IMR-90 (cell line): ENCODE measurements at regions not wholly inside any gene's neighbourhood (a gene's known extent, or its start where the extent isn't known, plus 50 kb on each side); places are given as distances from the start of the nearest gene placed in this dataset.

ENCODE experiments used
- ATAC-seq: fragments of 200-7000 bp; cut with Tn5 transposase; 2 replicates; pipeline ENCODE4 v1.9.1; 2020; ENCODE audit warnings: low read depth, mild to moderate bottlenecking, moderate library complexity
- BruUV-seq: library from RNA; stranded (reverse); fragments of 400-500 nt; replicated peaks from 2 replicates; lab custom pipeline; 2021; lab: Mats Ljungman, UMichigan
- CTCF ChIA-PET: fragments of 300-600 bp; formaldehyde crosslinking; extraction: SDS; loops from one replicate; lab custom pipeline; 2021; ENCODE audit warnings: antibody characterized with exemption; lab: Yijun Ruan, JAX
- POLR2A ChIA-PET: fragments of 300-600 bp; sonication (Branson Sonifier 250); formaldehyde crosslinking; loops from one replicate; lab custom pipeline; 2022; ENCODE audit warnings: antibody characterized with exemption; ENCODE audit not compliant: unreplicated experiment; lab: Charles Lee
- DNase-seq: peaks from one replicate; pipeline ENCODE4 v3.0.0; 2013
- H2AFZ ChIP-seq: replicated peaks from 2 replicates; pipeline ENCODE3; 2013; ENCODE audit warnings: low read length, mild to moderate bottlenecking; ENCODE audit not compliant: poor library complexity
- H2AK5ac ChIP-seq: 2 replicates; pipeline ENCODE4 v1.6.1; 2013; ENCODE audit warnings: low read depth, low read length, inconsistent platforms
- H2AK9ac ChIP-seq: replicated peaks from 2 replicates; pipeline ENCODE3; 2013; ENCODE audit warnings: mild to moderate bottlenecking, low read depth, low read length, moderate library complexity; ENCODE audit not compliant: poor library complexity
- H2BK120ac ChIP-seq: 2 replicates; pipeline ENCODE4 v1.6.1; 2013; ENCODE audit warnings: low read depth, low read length, inconsistent platforms
- H2BK15ac ChIP-seq: 3 replicates; pipeline ENCODE4 v1.6.1; 2013; ENCODE audit warnings: low read depth, low read length, inconsistent platforms
- H2BK20ac ChIP-seq: 2 replicates; pipeline ENCODE4 v1.6.1; 2013; ENCODE audit warnings: low read depth, mild to moderate bottlenecking, inconsistent platforms, low read length, moderate library complexity
- H2BK5ac ChIP-seq: 2 replicates; pipeline ENCODE4 v1.6.1; 2013; ENCODE audit warnings: mild to moderate bottlenecking, low read depth, low read length, inconsistent platforms; ENCODE audit not compliant: poor library complexity, severe bottlenecking
- H3K14ac ChIP-seq: replicated peaks from 2 replicates; pipeline ENCODE4 v1.6.1; 2013; ENCODE audit warnings: low read depth, low read length, inconsistent platforms
- H3K18ac ChIP-seq: 2 replicates; pipeline ENCODE4 v1.6.1; 2013; ENCODE audit warnings: low read depth, low read length, control low read depth
- H3K23ac ChIP-seq: 2 replicates; pipeline ENCODE4 v1.6.1; 2013; ENCODE audit warnings: low read depth, low read length, inconsistent platforms
- H3K27ac ChIP-seq: 2 replicates; pipeline ENCODE4 v1.5.1; 2013; ENCODE audit warnings: mild to moderate bottlenecking, control low read depth, low read length; ENCODE audit not compliant: insufficient read depth
- H3K27me3 ChIP-seq: 2 replicates; pipeline ENCODE4 v1.6.1; 2013; ENCODE audit warnings: low read length; ENCODE audit not compliant: control insufficient read depth, insufficient read depth
- H3K36me3 ChIP-seq: 2 replicates; pipeline ENCODE4 v1.6.1; 2013; ENCODE audit warnings: low read length, mixed read lengths; ENCODE audit not compliant: control insufficient read depth, insufficient read depth
- H3K4ac ChIP-seq: 2 replicates; pipeline ENCODE4 v1.6.1; 2013; ENCODE audit warnings: low read depth, low read length, inconsistent platforms
- H3K4me1 ChIP-seq: 2 replicates; pipeline ENCODE4 v1.6.1; 2013; ENCODE audit warnings: low read length, mixed read lengths; ENCODE audit not compliant: control insufficient read depth, insufficient read depth
- H3K4me2 ChIP-seq: 2 replicates; pipeline ENCODE4 v1.6.1; 2013; ENCODE audit warnings: low read depth, mild to moderate bottlenecking, control low read depth, low read length, moderate library complexity
- H3K4me3 ChIP-seq: 2 replicates; pipeline ENCODE4 v1.5.1; 2013; ENCODE audit warnings: low read depth, mild to moderate bottlenecking, control low read depth, low read length, moderate library complexity; ENCODE audit not compliant: insufficient read depth
- H3K56ac ChIP-seq: 2 replicates; pipeline ENCODE4 v1.6.1; 2013; ENCODE audit warnings: low read length, inconsistent platforms; ENCODE audit not compliant: insufficient read depth; ENCODE audit errors: extremely low read depth
- H3K79me1 ChIP-seq, 2 experiments: 2 replicates each; pipeline ENCODE4 v1.6.1; 2013; ENCODE audit warnings: low read length in 2 of 2, inconsistent platforms in 1 of 2, low read depth in 1 of 2
- H3K9ac ChIP-seq: 2 replicates; pipeline ENCODE4 v1.6.1; 2013; ENCODE audit warnings: low read depth, low read length, control low read depth
- H3K9me1 ChIP-seq: 2 replicates; pipeline ENCODE4 v1.6.1; 2013; ENCODE audit warnings: low read length, inconsistent platforms; ENCODE audit not compliant: insufficient read depth
- H3K9me3 ChIP-seq: 2 replicates; pipeline ENCODE4 v1.6.1; 2013; ENCODE audit warnings: low read length; ENCODE audit not compliant: control insufficient read depth, insufficient read depth
- H4K20me1 ChIP-seq: 2 replicates; pipeline ENCODE4 v1.6.1; 2013; ENCODE audit warnings: low read length, inconsistent platforms; ENCODE audit not compliant: insufficient read depth
- H4K5ac ChIP-seq: 2 replicates; pipeline ENCODE4 v1.6.1; 2013; ENCODE audit warnings: mild to moderate bottlenecking, low read depth, low read length, control low read depth
- H4K8ac ChIP-seq, 2 experiments: 2 replicates each; pipeline ENCODE4 v1.6.1; 2013; ENCODE audit warnings: low read depth in 2 of 2, low read length in 2 of 2, control low read depth in 1 of 2, inconsistent platforms in 1 of 2
- H4K91ac ChIP-seq: 2 replicates; pipeline ENCODE4 v1.6.1; 2013; ENCODE audit warnings: low read depth, low read length, inconsistent platforms; ENCODE audit not compliant: insufficient read depth
- CHD1 ChIP-seq: IDR thresholded peaks from 2 replicates; pipeline ENCODE4 v1.6.1; 2012; ENCODE audit warnings: low read depth, low read length, improper control_type of control experiment
- FOS ChIP-seq: fragments of 150-350 bp; IDR thresholded peaks from 2 replicates; pipeline ENCODE4 v1.6.1; 2016; ENCODE audit warnings: low read depth, low read length
- MXI1 ChIP-seq: IDR thresholded peaks from 2 replicates; pipeline ENCODE4 v1.6.1; 2012; ENCODE audit warnings: low read depth, mild to moderate bottlenecking, low read length, moderate library complexity, borderline replicate concordance
- NFE2L2 ChIP-seq: fragments of 150-350 bp; IDR thresholded peaks from 2 replicates; pipeline ENCODE4 v1.6.1; 2016; ENCODE audit warnings: low read depth, mild to moderate bottlenecking, low read length
- WGBS, 2 experiments: methylation state at CpG; one replicate each; pipeline versions ENCODE4 v1.1.5 to v1.1.7; 2013; ENCODE audit warnings: missing lambda C conversion rate in 2 of 2; ENCODE audit not compliant: insufficient read length in 1 of 2; ENCODE audit errors: extremely low coverage in 2 of 2; 5-methylcytosine and 5-hydroxymethylcytosine counted together
- dilution Hi-C: fragments of 300-500 bp; cut with HindIII; formaldehyde crosslinking; loops from one replicate; pipeline ENCODE4 v1.14.3; 2018; ENCODE audit warnings: low sequenced_read_pairs; ENCODE audit not compliant: unreplicated experiment
- in situ Hi-C: fragments of 300-500 bp; cut with MboI; formaldehyde crosslinking; loops from 3 replicates; pipeline ENCODE4 v1.14.3; 2019; ENCODE audit warnings: low sequenced_read_pairs, inconsistent platforms, mixed read lengths
- intact Hi-C: fragments of 100-400 bp; cut with micrococcal nuclease; formaldehyde crosslinking; loops from 2 replicates; pipeline ENCODE4 v1.10.0; 2022
- TF ChIP-seq, protein P1 (sequence below): fragments of 150-350 bp; IDR thresholded peaks from 2 replicates; pipeline ENCODE4 v1.6.1; 2016; ENCODE audit warnings: low read depth, mild to moderate bottlenecking, low read length, moderate library complexity, borderline replicate concordance

DNA sequence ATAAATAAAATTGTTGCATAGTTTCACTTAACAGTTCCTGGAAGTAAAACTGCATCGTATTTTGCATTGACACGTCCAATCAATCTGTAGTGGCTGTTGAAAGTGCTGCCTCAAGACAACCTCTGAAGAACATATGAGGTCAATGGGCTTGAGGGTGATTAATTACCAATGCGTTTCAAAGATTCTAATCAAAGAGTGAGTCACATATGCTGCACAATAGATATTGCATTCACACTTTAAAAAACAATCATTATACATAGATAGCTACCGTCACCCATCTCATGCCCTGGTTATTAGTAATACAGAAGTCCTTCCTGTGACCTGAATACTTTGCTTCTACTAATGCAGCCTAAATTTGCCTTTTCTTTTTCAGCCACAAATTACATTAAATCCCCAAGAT lies 743.3 kb upstream of the SLIT2 start:
- in situ Hi-C loops = no loop called here

More for the DNA sequence above, 743.3 kb upstream of the SLIT2 start:
- H2AK5ac ChIP-seq = no peak overlapping the region
- H3K27ac ChIP-seq = no peak overlapping the region
- H3K79me1 ChIP-seq = no peaks in the 10 kb centered on the region
- H3K9ac ChIP-seq = no peak overlapping the region
- no peaks in the 10 kb centered on the region for H3K36me3 ChIP-seq
- H3K9me1 ChIP-seq = no peaks in the 10 kb centered on the region
- no peak overlapping the region for H2BK120ac ChIP-seq
- dilution Hi-C loops = no loop called here
- no peak overlapping the region for H4K5ac ChIP-seq
- H4K91ac ChIP-seq = no peak overlapping the region
- no peaks in the 10 kb centered on the region for H3K4me1 ChIP-seq
- H3K18ac ChIP-seq = no peak overlapping the region
- intact Hi-C loops = no loop called here
- no peak overlapping the region for H3K4ac ChIP-seq
- no peak overlapping the region for H2AK9ac ChIP-seq
- 100% methylated on average over 2 of the region's 4 CpGs; no CpG with 5 or more reads in 1 of the 2 experiments for WGBS, 2 experiments
- H3K56ac ChIP-seq = no peak overlapping the region
- ChIA-PET POLR2A (no interaction called here), CTCF (no interaction called here)
- H2AFZ ChIP-seq = no peak overlapping the region
- ATAC-seq = no peak
- no peaks in the 10 kb centered on the region for H3K27me3 ChIP-seq
- no peak overlapping the region for H3K14ac ChIP-seq
- no peak overlapping the region for H2BK15ac ChIP-seq
- no peaks in the 10 kb centered on the region for H4K20me1 ChIP-seq
- H4K8ac ChIP-seq = no peak overlapping the region
- no peak overlapping the region for H3K23ac ChIP-seq
- no peak for TF ChIP-seq MXI1
- TF ChIP-seq, protein P1, sequence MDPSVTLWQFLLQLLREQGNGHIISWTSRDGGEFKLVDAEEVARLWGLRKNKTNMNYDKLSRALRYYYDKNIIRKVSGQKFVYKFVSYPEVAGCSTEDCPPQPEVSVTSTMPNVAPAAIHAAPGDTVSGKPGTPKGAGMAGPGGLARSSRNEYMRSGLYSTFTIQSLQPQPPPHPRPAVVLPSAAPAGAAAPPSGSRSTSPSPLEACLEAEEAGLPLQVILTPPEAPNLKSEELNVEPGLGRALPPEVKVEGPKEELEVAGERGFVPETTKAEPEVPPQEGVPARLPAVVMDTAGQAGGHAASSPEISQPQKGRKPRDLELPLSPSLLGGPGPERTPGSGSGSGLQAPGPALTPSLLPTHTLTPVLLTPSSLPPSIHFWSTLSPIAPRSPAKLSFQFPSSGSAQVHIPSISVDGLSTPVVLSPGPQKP = no peak
- no peak for TF ChIP-seq CHD1
- TF ChIP-seq NFE2L2 = no peak
- TF ChIP-seq FOS = no peak
- no peak overlapping the region for H3K4me3 ChIP-seq
- no peak overlapping the region for H3K4me2 ChIP-seq
- DNase-seq = no peak
- H2BK5ac ChIP-seq = no peak overlapping the region
- BruUV-seq = no TSS peak
- no peaks in the 10 kb centered on the region for H3K9me3 ChIP-seq
- no peak overlapping the region for H2BK20ac ChIP-seq
